Tibial nerve (tissue), 3 donors: ENCODE measurements at regions not wholly inside any gene's neighbourhood (a gene's known extent, or its start where the extent isn't known, plus 50 kb on each side); places are given as distances from the start of the nearest gene placed in this dataset.
"Not testable (repeated sequence)": the region's sequence is repeated elsewhere in the genome, so short reads cannot be mapped to it uniquely, and the experiment has no call there.

Source experiments
- POLR2A ChIP-seq, 2 donors: fragments of 450-650 bp; IDR thresholded peaks; one replicate each; pipeline ENCODE4 v1.6.1; 2017; ENCODE audit warnings: antibody characterized with exemption in 2 of 2, mild to moderate bottlenecking in 2 of 2, moderate library complexity in 2 of 2
- TF ChIP-seq, protein P1 (sequence below), 5 experiments: fragments of 200-600 bp in 3 of 5; fragments of 450-650 bp in 2 of 5; sonication (generic) in 3 of 5; IDR thresholded peaks; one replicate each; pipeline ENCODE4 v1.5.1; 2016 to 2019; ENCODE audit warnings: antibody characterized with exemption in 5 of 5, mild to moderate bottlenecking in 3 of 5, moderate library complexity in 2 of 5

GRCh38 chr5:40338434-40338833, 341.3 kb upstream of the PTGER4 start:
- TF ChIP-seq POLR2A (IDR thresholded peaks at IDR 0.05), result not testable (repeated sequence)
- TF ChIP-seq, protein P1, sequence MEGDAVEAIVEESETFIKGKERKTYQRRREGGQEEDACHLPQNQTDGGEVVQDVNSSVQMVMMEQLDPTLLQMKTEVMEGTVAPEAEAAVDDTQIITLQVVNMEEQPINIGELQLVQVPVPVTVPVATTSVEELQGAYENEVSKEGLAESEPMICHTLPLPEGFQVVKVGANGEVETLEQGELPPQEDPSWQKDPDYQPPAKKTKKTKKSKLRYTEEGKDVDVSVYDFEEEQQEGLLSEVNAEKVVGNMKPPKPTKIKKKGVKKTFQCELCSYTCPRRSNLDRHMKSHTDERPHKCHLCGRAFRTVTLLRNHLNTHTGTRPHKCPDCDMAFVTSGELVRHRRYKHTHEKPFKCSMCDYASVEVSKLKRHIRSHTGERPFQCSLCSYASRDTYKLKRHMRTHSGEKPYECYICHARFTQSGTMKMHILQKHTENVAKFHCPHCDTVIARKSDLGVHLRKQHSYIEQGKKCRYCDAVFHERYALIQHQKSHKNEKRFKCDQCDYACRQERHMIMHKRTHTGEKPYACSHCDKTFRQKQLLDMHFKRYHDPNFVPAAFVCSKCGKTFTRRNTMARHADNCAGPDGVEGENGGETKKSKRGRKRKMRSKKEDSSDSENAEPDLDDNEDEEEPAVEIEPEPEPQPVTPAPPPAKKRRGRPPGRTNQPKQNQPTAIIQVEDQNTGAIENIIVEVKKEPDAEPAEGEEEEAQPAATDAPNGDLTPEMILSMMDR (IDR thresholded peaks at IDR 0.05), result not testable (repeated sequence)
